Right ventricle myocardium inferior (tissue), 1 donor: ENCODE measurements at regions not wholly inside any gene's neighbourhood (a gene's known extent, or its start where the extent isn't known, plus 50 kb on each side); places are given as distances from the start of the nearest gene placed in this dataset.

Source experiments
- ATAC-seq: fragments of 200-7000 bp; cut with Tn5 transposase; one replicate; pipeline ENCODE4 v1.9.1; 2020; ENCODE audit warnings: mild to moderate bottlenecking, moderate library complexity
- DNase-seq: peaks from one replicate; pipeline ENCODE4 v3.0.0; 2021; ENCODE audit errors: missing footprints
- intact Hi-C: fragments of 100-400 bp; cut with DNase I; formaldehyde crosslinking; loops from one replicate; pipeline ENCODE4 v1.11.0; 2022
- donor health status: DM: no; HTN: yes; CAD: no; lungs with severe emphysema.

DNA sequence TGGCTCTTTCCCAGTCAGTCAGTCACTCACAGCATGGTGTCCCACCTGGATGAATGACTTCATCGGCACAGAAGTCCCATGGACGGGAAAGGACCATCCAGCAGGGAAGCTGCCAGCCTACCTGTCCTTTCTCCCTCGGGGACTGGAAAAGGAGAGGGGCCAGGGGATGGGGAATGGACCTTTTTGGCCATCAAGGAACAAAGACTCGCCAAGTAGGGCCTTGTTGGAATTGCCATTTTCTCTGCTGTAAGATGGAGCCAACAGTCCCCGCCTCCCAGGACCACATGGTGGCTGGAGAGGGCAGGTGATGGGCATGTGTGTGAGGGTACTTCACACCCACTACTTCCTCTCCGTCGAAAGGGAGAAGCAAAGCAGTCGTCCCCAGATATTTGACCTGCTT lies 67.8 kb upstream of the LHX1 start:
- intact Hi-C loops, result no loop called here
- DNase-seq, result no peak
- ATAC-seq, result no peak

DNA sequence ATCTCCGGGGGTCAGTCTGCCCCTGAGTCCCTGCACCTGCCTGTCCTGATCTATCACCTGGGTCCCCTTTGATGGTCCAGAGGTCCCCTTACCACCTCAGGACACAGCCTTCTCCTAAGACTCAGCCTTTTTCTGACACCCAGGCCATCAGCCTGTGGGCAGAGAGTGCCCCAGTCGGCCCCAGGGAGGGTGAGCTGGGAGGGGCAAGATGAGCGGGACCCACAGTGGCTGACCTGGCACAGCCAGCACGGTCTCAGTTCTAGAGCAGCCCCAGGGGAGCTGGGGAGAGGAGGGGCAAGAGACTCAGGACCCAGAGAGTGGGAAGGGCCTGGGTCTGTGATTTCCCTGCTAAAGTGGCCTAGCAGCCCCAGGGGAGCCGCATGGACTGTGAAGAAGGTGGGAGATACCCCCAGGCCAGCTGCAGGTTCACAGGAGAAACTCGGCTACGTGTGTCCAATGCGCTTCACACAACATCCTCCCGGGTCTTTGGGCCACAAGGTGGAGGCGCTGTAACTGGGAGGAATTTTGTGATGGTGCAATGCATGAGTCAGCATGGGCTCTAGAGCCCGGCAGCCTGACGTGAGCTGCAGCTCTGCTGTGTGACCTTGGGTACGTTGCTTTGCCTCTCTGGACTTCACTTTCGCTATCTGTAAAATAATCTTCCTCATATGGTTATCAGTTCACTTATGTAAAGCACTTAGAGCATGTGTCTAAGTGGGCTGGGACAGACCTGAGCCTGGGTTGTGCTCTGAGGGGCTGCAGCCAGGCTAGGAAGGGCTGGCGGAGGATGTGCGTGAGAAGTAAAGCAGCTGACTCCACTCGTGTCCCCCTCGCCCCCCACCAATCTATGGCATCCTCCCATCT lies 67.2 kb upstream of the LHX1 start:
- ATAC-seq (no peak), DNase-seq (no peak)
- intact Hi-C loops, result no loop called here

DNA sequence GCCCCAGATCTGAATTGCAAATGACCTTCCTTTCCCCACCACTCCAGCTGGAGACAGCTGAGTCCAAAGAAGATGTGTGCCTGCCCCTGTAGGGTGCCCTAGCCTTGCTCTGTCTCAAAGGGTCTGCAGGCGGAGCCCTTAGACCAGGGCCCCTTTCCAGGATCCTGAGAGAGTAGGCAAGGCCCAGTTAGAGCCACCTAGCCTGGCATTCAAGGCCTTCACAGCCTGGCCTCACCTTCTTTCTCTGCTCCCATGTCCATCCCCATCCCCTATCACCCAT lies 66.6 kb upstream of the LHX1 start:
- ATAC-seq (no peak), DNase-seq (no peak)
- intact Hi-C loops, result no loop called here

DNA sequence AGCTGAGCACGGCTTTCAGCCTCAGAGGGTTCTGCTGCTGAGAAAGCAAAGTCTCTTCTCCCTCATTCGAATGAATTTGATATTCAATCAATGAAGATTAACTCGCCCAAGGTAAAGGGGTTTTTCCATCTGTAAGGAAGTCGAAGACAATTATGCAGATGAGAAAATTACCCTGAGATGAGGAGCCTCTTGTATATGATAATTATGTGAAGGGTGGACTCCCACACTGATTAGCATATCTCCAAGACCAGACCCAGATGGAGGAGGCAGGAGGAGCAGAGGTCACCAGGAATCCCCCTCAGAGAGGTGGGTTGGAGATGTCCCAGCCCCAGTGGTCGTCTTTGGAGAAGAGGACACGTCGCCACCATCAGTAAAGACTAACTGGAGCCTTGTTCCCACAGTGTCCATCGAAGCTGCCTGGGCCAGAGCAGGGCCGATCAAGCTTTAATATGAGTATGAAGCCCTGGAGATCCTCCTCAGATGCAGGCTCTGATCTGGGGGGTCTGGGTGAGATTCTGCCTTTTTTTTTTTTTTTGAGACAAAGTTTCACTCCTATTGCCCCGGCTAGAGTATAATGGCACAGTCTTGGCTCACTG lies 61.5 kb upstream of the LHX1 start:
- DNase-seq, result no peak
- intact Hi-C loops, result no loop called here
- no peak for ATAC-seq

DNA sequence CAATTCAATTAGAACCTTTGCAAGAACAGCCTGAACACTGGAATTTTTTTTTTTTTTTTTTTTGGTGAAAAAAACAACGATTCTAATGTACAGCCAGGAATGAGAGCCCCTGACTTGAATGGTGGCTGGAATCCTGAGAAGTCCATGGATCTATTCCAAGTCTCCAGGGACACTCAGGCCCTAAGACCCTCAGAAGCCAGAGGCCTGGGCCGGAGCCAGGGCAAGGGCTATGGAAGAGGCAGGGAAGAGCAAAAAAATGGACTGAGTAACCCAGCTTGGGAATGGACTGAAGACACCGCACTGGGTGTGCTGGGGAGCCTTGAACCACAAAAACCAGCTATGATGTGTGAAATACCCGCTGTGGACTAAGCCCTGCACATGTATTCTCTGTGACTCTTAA lies 60.3 kb upstream of the LHX1 start:
- DNase-seq (no peak), ATAC-seq (no peak)
- intact Hi-C loops, result no loop called here

DNA sequence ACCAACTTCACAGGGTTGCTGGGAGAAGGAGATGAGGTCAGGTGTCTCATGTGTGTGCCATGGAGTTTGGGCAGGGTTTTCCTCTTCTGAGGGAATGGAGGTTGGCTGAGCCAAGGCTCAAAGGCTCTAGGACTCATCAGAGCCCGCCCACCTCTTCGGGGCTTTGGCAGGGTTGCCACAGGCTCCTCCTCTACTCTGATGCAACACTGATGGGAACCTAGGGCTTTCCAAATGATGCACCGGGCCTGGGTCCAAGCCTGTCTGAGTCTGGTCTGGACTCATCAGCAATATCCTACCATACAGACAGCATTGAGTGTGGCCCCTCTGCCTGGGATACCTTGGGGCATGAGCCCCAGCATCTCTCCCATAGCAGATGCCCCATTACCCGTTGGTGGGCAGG lies 59.5 kb upstream of the LHX1 start:
- ATAC-seq (no peak), DNase-seq (no peak)
- intact Hi-C loops, result no loop called here

DNA sequence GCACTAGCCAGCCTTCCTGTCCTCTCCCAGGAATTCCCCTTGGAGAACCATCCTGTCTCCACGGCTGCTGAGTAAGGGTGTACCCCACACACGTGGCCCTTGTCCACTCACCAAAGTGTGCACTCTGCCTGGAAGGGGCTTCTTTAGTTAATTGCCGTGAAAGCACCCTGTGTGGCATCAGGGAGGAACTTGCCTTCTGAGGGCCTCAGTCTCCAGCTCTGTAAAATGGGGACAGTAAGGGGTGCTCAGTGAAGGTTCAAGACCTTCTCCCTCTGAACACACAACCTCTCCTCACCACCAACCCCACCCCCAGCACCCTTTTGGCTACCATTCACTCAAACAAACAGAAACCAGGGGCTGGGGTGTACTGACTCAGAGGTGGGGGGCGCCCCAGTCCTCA lies 59.1 kb upstream of the LHX1 start:
- intact Hi-C loops, result no loop called here
- no peak for ATAC-seq
- peak; percentile 7 for DNase-seq

DNA sequence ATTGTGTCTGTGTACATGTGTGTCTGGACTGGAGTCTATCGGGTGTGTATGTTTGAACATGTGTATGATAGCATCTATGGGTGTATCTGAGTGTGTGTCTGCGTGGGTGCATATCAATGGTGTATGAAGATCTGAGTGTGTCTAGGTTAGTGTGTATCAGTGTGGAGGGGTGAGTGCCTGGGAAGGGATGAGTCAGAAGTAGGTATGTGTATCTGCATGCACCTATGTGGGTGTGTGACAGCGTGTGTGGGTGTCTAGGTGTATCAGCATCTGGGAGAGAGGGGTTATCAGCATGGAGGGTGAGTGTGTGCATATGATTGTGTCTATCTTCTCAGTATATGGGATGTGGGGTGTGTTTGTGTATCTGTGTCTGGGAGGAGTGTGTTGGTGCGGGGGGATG lies 58.2 kb upstream of the LHX1 start:
- no peak for ATAC-seq
- no peak for DNase-seq
- intact Hi-C loops, result no loop called here

DNA sequence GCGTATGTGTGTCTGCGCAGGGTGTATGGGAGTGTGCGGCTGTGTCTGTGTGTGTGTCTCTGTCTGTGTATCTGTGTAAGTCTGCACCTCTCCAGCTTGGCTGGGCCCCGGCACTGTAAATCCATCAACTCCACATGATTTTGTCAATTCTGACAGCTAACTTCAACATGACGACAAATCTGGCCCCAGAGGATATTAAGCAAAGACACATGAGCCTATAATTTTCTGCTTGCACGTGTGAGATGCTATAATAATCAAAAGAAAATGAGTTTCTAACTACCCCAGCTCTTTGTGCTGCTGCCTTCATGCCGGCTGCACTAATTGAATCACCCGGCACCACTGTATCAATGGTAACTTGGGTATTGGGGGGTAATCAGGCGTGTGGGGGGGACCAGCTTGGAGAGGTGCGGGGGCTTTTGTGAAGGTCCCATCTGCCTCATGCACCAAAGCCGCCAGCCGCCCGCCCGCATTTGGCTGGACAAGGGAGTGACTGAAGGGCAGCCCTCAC lies 57.6 kb upstream of the LHX1 start:
- intact Hi-C loops, result no loop called here
- no peak for ATAC-seq
- no peak for DNase-seq

DNA sequence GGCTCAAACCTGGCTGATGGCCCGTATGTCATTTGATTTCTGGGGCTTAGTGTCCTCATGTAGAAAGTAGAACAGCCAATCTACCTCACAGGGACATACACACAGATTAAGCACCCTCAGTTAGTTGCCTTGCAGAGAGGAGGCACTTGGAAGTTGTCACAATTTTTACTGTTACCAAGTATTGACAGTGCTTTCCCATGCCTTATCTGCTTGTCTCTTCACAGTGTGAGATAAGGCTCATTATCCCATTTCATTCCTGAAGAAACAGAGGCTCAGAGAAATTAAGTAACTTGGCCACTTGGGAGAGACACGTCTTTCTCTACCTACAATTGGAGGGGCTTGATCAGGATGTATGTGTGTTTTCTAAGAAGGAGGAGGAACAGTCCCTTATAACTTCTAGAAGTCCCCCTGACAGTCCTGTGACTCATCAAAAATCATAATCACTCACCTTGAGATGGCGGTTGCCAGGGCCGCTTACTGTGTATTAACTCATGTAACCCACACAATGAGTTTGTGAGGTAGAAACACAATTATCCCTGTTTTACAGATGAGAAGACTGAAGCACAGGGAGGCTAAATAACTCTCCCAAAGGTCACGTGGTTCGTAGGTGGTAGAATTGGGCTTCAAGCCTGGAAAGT lies 56.9 kb upstream of the LHX1 start:
- DNase-seq (no peak), ATAC-seq (no peak)
- intact Hi-C loops, result no loop called here

DNA sequence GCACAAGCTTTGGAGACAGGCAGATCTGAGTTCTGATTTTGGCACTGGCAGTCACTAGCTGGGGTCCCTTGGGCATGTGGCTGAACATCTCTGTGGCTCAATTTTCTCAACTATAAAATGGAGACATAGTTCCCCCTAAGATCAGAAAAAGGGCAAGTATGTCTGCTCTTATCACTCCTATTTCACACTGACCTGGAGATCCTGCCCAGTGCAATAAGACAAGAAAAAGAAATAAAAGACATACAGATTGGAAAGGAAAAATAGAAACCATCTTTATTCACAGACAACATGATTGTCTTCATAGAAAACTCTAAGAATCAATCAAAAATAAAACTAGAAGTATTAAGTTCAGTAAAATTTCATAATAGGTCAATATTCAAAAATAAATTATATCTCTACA lies 56.0 kb upstream of the LHX1 start:
- ATAC-seq, result no peak
- intact Hi-C loops, result no loop called here
- DNase-seq, result no peak

DNA sequence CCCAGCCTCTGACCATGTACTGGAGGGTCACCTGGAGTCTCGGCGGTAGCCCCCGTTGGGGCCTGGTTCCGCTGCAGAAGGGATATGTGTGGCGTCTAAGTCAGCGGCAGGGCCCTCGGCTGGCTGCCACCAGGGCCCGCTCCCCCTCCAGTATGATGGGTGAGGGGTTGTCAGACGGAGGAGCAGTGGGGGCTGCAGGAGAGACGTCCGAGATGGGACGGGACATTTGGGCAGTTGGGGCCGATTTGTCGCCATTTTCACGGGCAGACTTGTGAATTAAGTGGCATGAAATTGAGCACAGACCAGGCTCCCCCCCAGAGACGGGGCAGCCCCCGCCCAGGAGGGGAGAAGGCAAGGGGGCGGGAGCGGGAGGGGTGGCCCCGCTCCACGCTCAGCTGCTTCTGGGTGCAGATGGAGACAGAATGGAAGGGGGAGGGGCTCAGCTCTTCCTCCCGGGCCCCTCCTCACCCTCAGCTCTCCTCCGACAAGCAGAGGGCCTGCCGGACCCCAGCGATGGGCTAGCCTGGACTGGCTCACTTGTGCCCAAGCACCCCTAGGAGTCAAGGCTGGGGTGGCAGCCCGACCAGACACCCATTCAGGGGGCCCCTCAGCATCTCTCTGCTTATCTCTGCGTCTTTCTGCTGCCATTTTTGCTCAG lies 52.7 kb upstream of the LHX1 start:
- no peak for DNase-seq
- no peak for ATAC-seq
- intact Hi-C loops, result no loop called here

DNA sequence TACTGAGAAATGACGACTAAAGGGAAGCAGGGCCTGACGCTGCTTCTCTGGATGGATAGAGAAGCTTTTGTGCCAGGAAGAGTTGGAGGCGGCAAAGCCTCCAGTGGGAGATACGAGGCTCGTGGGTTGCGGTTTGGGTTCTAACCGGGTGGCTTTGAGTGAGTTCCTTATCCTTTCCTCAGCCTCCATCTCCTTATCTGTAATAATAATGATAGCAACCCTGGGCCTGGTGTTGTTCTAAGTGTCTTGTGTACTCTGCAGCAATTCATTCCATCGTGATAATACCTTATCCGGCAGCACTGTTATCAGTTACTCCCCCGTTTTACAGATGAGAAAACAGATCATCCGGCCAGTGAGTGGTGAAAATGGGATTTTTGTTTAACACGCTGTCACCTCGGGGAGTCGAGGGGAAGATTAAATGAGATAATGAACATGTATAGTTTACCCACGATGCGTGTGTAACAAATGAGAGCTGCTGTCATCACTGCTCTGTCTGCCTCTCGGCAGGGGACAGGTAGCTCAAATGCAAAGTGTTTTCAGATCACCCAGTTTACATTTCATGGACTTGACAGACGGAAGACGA lies 52.0 kb upstream of the LHX1 start:
- DNase-seq (no peak), ATAC-seq (no peak)
- intact Hi-C loops, result no loop called here

DNA sequence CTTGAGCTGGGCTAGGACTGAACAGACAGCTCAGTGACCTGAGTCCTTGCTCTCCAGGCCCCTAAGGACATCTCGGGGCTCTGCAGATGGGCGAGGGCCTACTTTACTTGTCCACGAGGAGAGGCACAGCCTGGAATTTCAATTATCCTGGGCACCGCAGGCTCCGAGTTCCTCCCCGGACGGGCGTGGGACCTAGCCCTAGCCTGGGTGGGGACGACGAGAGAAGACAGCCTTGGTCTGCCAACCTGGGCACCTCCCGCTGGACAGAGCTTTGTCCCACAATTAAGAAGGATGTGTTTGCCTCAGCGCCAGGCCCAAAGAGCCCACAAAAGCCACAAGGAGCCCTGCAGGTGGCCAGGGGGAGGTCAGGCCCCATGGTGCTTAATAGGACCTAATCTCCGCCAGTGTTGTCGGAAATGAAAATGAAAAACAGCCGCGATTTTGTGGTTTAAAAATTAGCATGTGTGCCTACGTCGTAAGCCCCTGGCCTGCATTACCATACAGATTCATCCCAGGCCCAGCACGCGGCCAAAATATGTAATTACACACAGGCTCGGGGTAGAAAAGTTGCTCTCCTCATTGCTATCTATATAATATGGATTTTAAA lies 51.4 kb upstream of the LHX1 start:
- intact Hi-C loops, result no loop called here
- no peak for DNase-seq
- ATAC-seq, result no peak
